HEK293 (cell line): ENCODE measurements at regions not wholly inside any gene's neighbourhood (a gene's known extent, or its start where the extent isn't known, plus 50 kb on each side); places are given as distances from the start of the nearest gene placed in this dataset.

Experiments used
- CTCF ChIA-PET: fragments of 350-600 bp; formaldehyde crosslinking; extraction: SDS; loops from one replicate; lab custom pipeline; 2021; ENCODE audit warnings: antibody characterized with exemption; lab: Yijun Ruan, JAX
- POLR2A ChIA-PET: fragments of 300-600 bp; formaldehyde crosslinking; extraction: SDS; loops from one replicate; lab custom pipeline; 2020; ENCODE audit warnings: antibody characterized with exemption, inconsistent platforms; lab: Yijun Ruan, JAX
- H3K27ac ChIP-seq: fragments of 200-500 bp; sonication (Bioruptor generic); 2 replicates; pipeline ENCODE4 v1.5.1; 2014; ENCODE audit warnings: low read depth, low read length, control low read depth, inconsistent platforms; ENCODE audit errors: extremely low read depth
- H3K36me3 ChIP-seq, 2 experiments: fragments of 200-500 bp in 1 of 2; sonication (Bioruptor generic) in 1 of 2; 1 replicate in 1 of 2; 2 replicates in 1 of 2; pipeline ENCODE4 v1.5.1; 2014 to 2017; ENCODE audit warnings: inconsistent platforms in 2 of 2, low read length in 2 of 2; ENCODE audit not compliant: control insufficient read depth in 2 of 2, insufficient read depth in 1 of 2
- H3K4me1 ChIP-seq: fragments of 200-500 bp; sonication (Bioruptor generic); 2 replicates; pipeline ENCODE4 v1.5.1; 2014; ENCODE audit warnings: mild to moderate bottlenecking, low read length, inconsistent platforms; ENCODE audit not compliant: control insufficient read depth, insufficient read depth
- H3K4me3 ChIP-seq: 2 replicates; pipeline ENCODE4 v1.5.1; 2011; ENCODE audit warnings: low read depth, mild to moderate bottlenecking, control low read depth, low read length, moderate library complexity
- H3K9me3 ChIP-seq: fragments of 200-500 bp; sonication (Bioruptor generic); 2 replicates; pipeline ENCODE4 v1.5.1; 2014; ENCODE audit warnings: low read depth, low read length, inconsistent platforms; ENCODE audit not compliant: control insufficient read depth, insufficient read depth
- HOXD13 ChIP-seq: sonication (generic); formaldehyde crosslinking; IDR thresholded peaks from 2 replicates; pipeline ENCODE4 v1.8.0; 2022; ENCODE audit warnings: missing genetic modification reagents, borderline replicate concordance
- MYNN ChIP-seq: fragments of 450-650 bp; formaldehyde crosslinking; IDR thresholded peaks from 2 replicates; pipeline ENCODE4 v1.5.1; 2016; ENCODE audit warnings: missing biosample characterization, missing genetic modification characterization, borderline replicate concordance
- MZF1 ChIP-seq: fragments of 450-650 bp; formaldehyde crosslinking; IDR thresholded peaks from 2 replicates; pipeline ENCODE4 v1.5.1; 2017; ENCODE audit warnings: missing biosample characterization, missing genetic modification characterization, borderline replicate concordance
- PRDM4 ChIP-seq: fragments of 450-650 bp; formaldehyde crosslinking; IDR thresholded peaks from 2 replicates; pipeline ENCODE4 v1.5.1; 2017; ENCODE audit warnings: missing biosample characterization, missing genetic modification characterization
- TCF7L2 ChIP-seq: IDR thresholded peaks from 2 replicates; pipeline ENCODE4 v1.6.1; 2011; ENCODE audit warnings: low read depth, mild to moderate bottlenecking, inconsistent platforms, low read length, moderate library complexity, borderline replicate concordance
- ZBTB8A ChIP-seq: fragments of 450-650 bp; formaldehyde crosslinking; IDR thresholded peaks from 2 replicates; pipeline ENCODE4 v1.5.1; 2016; ENCODE audit warnings: missing biosample characterization, missing genetic modification characterization
- ZNF2 ChIP-seq: fragments of 450-650 bp; formaldehyde crosslinking; IDR thresholded peaks from 2 replicates; pipeline ENCODE4 v1.5.1; 2016; ENCODE audit warnings: missing biosample characterization, missing genetic modification characterization
- ZNF266 ChIP-seq: fragments of 450-650 bp; formaldehyde crosslinking; IDR thresholded peaks from 2 replicates; pipeline ENCODE4 v1.5.1; 2016; ENCODE audit warnings: missing biosample characterization, missing genetic modification characterization, low read depth
- ZNF391 ChIP-seq: fragments of 450-650 bp; formaldehyde crosslinking; IDR thresholded peaks from 2 replicates; pipeline ENCODE4 v1.5.1; 2016; ENCODE audit warnings: low read depth, missing biosample characterization, missing genetic modification characterization, borderline replicate concordance
- ZNF521 ChIP-seq: fragments of 450-650 bp; formaldehyde crosslinking; IDR thresholded peaks from 2 replicates; pipeline ENCODE4 v1.5.1; 2017; ENCODE audit warnings: missing biosample characterization, mild to moderate bottlenecking, missing genetic modification characterization
- ZNF629 ChIP-seq: fragments of 450-650 bp; formaldehyde crosslinking; IDR thresholded peaks from 2 replicates; pipeline ENCODE4 v1.5.1; 2017; ENCODE audit warnings: missing biosample characterization, missing genetic modification characterization
- ZNF76 ChIP-seq: fragments of 450-650 bp; formaldehyde crosslinking; IDR thresholded peaks from 2 replicates; pipeline ENCODE4; 2016; ENCODE audit warnings: low read depth, missing biosample characterization, missing genetic modification characterization, borderline replicate concordance
- ZNF791 ChIP-seq: fragments of 450-650 bp; formaldehyde crosslinking; IDR thresholded peaks from 2 replicates; pipeline ENCODE4 v1.5.1; 2016; ENCODE audit warnings: missing biosample characterization, missing genetic modification characterization
- TF ChIP-seq, protein P1 (sequence below): fragments of 450-650 bp; formaldehyde crosslinking; IDR thresholded peaks from 2 replicates; pipeline ENCODE4 v1.5.1; 2017; ENCODE audit warnings: missing biosample characterization, missing genetic modification characterization
- TF ChIP-seq, protein P2 (sequence below): fragments of 450-650 bp; formaldehyde crosslinking; IDR thresholded peaks from 2 replicates; pipeline ENCODE4 v1.5.1; 2016; ENCODE audit warnings: missing biosample characterization, missing genetic modification characterization
- TF ChIP-seq, protein P3 (sequence below): fragments of 450-650 bp; formaldehyde crosslinking; IDR thresholded peaks from 2 replicates; pipeline ENCODE4 v1.5.1; 2016; ENCODE audit warnings: missing biosample characterization, missing genetic modification characterization
- TF ChIP-seq, protein P4 (sequence below): fragments of 450-650 bp; formaldehyde crosslinking; IDR thresholded peaks from 2 replicates; pipeline ENCODE4 v1.5.1; 2016; ENCODE audit warnings: missing biosample characterization, missing genetic modification characterization

- ChIA-PET POLR2A (no interaction called here), CTCF (interaction anchor here (0.5 kb wide), 1 partner anchor 1696 kb away, joined by 3 read pairs; no protein-coding TSS in a partner anchor)
- Histone ChIP-seq H3K9me3 (no peaks in the 10 kb centered on the region), H3K4me1 (no peaks in the 10 kb centered on the region), H3K36me3 (no peaks in the 10 kb centered on the region), H3K27ac (no peak overlapping the region), H3K4me3 (no peak overlapping the region)
- no peak for TF ChIP-seq ZNF76 (tag by site-specific recombination)
- no peak for TF ChIP-seq MYNN
- no peak for TF ChIP-seq ZNF391 (tag by site-specific recombination)
- no peak for TF ChIP-seq TCF7L2
- no peak for TF ChIP-seq ZNF629 (tag by site-specific recombination)
These were observed 150.1 kb upstream of the CASK start for GRCh38 chrX:42073448-42073847.

DNA sequence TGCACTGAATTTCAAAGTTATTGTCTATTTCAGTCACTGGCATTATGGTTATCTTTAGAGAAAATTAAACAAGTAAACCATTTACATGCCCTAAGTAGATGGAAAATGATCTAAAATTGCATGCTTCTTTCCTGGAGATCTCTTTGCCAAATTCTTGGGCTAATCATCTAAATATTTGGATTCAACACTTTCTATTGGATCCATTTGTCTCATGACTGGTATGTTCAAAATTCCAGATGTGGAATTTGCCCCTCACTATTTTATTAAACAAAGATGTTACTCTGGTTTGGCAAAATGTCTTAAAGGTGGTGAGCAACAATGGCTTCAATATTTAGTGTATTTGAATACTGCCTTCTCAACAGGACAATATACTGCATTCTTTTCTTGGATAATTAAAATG, 147.5 kb upstream of the CASK start:
- CTCF ChIA-PET: no interaction called here
- no peaks in the 10 kb centered on the region for H3K9me3 ChIP-seq
- H3K4me3 ChIP-seq: no peak overlapping the region
- POLR2A ChIA-PET: no interaction called here
- no peak overlapping the region for H3K27ac ChIP-seq
- H3K4me1 ChIP-seq: no peaks in the 10 kb centered on the region
- no peaks in the 10 kb centered on the region for H3K36me3 ChIP-seq
- TF ChIP-seq ZNF266 (tag by site-specific recombination): no peak
- TF ChIP-seq, protein P1, sequence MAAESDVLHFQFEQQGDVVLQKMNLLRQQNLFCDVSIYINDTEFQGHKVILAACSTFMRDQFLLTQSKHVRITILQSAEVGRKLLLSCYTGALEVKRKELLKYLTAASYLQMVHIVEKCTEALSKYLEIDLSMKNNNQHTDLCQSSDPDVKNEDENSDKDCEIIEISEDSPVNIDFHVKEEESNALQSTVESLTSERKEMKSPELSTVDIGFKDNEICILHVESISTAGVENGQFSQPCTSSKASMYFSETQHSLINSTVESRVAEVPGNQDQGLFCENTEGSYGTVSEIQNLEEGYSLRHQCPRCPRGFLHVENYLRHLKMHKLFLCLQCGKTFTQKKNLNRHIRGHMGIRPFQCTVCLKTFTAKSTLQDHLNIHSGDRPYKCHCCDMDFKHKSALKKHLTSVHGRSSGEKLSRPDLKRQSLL: no peak
- no peak for TF ChIP-seq ZNF2 (tag by site-specific recombination)
- no peak for TF ChIP-seq HOXD13 (CRISPR knock-in tag)
- TF ChIP-seq, protein P2, sequence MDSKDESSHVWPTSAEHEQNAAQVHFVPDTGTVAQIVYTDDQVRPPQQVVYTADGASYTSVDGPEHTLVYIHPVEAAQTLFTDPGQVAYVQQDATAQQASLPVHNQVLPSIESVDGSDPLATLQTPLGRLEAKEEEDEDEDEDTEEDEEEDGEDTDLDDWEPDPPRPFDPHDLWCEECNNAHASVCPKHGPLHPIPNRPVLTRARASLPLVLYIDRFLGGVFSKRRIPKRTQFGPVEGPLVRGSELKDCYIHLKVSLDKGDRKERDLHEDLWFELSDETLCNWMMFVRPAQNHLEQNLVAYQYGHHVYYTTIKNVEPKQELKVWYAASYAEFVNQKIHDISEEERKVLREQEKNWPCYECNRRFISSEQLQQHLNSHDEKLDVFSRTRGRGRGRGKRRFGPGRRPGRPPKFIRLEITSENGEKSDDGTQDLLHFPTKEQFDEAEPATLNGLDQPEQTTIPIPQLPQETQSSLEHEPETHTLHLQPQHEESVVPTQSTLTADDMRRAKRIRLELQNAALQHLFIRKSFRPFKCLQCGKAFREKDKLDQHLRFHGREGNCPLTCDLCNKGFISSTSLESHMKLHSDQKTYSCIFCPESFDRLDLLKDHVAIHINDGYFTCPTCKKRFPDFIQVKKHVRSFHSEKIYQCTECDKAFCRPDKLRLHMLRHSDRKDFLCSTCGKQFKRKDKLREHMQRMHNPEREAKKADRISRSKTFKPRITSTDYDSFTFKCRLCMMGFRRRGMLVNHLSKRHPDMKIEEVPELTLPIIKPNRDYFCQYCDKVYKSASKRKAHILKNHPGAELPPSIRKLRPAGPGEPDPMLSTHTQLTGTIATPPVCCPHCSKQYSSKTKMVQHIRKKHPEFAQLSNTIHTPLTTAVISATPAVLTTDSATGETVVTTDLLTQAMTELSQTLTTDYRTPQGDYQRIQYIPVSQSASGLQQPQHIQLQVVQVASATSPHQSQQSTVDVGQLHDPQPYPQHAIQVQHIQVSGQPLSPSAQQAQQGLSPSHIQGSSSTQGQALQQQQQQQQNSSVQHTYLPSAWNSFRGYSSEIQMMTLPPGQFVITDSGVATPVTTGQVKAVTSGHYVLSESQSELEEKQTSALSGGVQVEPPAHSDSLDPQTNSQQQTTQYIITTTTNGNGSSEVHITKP (tag by site-specific recombination): no peak
- TF ChIP-seq, protein P3, sequence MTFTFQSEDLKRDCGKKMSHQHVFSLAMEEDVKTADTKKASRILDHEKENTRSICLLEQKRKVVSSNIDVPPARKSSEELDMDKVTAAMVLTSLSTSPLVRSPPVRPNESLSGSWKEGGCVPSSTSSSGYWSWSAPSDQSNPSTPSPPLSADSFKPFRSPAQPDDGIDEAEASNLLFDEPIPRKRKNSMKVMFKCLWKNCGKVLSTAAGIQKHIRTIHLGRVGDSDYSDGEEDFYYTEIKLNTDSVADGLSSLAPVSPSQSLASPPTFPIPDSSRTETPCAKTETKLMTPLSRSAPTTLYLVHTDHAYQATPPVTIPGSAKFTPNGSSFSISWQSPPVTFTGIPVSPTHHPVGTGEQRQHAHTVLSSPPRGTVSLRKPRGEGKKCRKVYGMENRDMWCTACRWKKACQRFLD (tag by site-specific recombination): no peak
- no peak for TF ChIP-seq ZNF791 (tag by site-specific recombination)
- no peak for TF ChIP-seq ZNF521 (tag by site-specific recombination)
- TF ChIP-seq ZNF76 (tag by site-specific recombination): no peak
- TF ChIP-seq, protein P4, sequence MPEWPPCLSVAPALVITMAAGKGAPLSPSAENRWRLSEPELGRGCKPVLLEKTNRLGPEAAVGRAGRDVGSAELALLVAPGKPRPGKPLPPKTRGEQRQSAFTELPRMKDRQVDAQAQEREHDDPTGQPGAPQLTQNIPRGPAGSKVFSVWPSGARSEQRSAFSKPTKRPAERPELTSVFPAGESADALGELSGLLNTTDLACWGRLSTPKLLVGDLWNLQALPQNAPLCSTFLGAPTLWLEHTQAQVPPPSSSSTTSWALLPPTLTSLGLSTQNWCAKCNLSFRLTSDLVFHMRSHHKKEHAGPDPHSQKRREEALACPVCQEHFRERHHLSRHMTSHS: no peak
- TF ChIP-seq MZF1 (tag by site-specific recombination): no peak
- no peak for TF ChIP-seq ZBTB8A
- no peak for TF ChIP-seq PRDM4 (tag by site-specific recombination)
